A673 (cell line): ENCODE measurements at regions not wholly inside any gene's neighbourhood (a gene's known extent, or its start where the extent isn't known, plus 50 kb on each side); places are given as distances from the start of the nearest gene placed in this dataset.
"Not testable (repeated sequence)": the region's sequence is repeated elsewhere in the genome, so short reads cannot be mapped to it uniquely, and the experiment has no call there.

Experiments
- BruUV-seq: library from RNA; stranded (reverse); fragments of 400-500 nt; replicated peaks from 2 replicates; lab custom pipeline; 2021; lab: Mats Ljungman, UMichigan
- CTCF ChIA-PET: fragments of 300-600 bp; sonication (Branson Sonifier 250); formaldehyde crosslinking; loops from one replicate; lab custom pipeline; 2022; ENCODE audit warnings: antibody characterized with exemption; lab: Charles Lee
- POLR2A ChIA-PET: fragments of 300-600 bp; sonication (Branson Sonifier 250); formaldehyde crosslinking; loops from one replicate; lab custom pipeline; 2022; ENCODE audit warnings: antibody characterized with exemption; ENCODE audit not compliant: low non-redundant PET; lab: Charles Lee
- DNase-seq: peaks from one replicate; pipeline ENCODE4 v3.0.0-alpha.2; 2015; ENCODE audit warnings: low spot score
- H3K27ac ChIP-seq: fragments of 200-600 bp; sonication (generic); 2 replicates; pipeline ENCODE4 v1.5.1; 2016; ENCODE audit warnings: mixed run types, low read depth, mild to moderate bottlenecking, mixed read lengths, antibody characterized with exemption, low read length; ENCODE audit not compliant: poor library complexity, severe bottlenecking
- H3K27me3 ChIP-seq: fragments of 200-600 bp; sonication (generic); replicated peaks from 2 replicates; pipeline ENCODE4 v1.6.1; 2017; ENCODE audit warnings: mixed run types, low read depth, mild to moderate bottlenecking, mixed read lengths, antibody characterized with exemption, low read length; ENCODE audit not compliant: insufficient read depth, poor library complexity
- H3K36me3 ChIP-seq: fragments of 200-600 bp; sonication (generic); 2 replicates; pipeline ENCODE4 v1.6.1; 2016; ENCODE audit warnings: mixed run types, mild to moderate bottlenecking, mixed read lengths, antibody characterized with exemption, low read length; ENCODE audit not compliant: insufficient read depth, poor library complexity, severe bottlenecking
- H3K4me1 ChIP-seq: fragments of 200-600 bp; sonication (generic); 2 replicates; pipeline ENCODE4 v1.6.1; 2017; ENCODE audit warnings: mixed run types, mild to moderate bottlenecking, mixed read lengths, antibody characterized with exemption, low read length; ENCODE audit not compliant: insufficient read depth, poor library complexity, severe bottlenecking
- H3K4me3 ChIP-seq: fragments of 200-600 bp; sonication (generic); 2 replicates; pipeline ENCODE4 v1.5.1; 2016; ENCODE audit warnings: low read depth, mixed run types, mild to moderate bottlenecking, mixed read lengths, low read length; ENCODE audit not compliant: poor library complexity, severe bottlenecking
- H3K9me3 ChIP-seq: fragments of 200-600 bp; sonication (generic); 2 replicates; pipeline ENCODE4 v1.6.1; 2016; ENCODE audit warnings: mixed run types, low read depth, mild to moderate bottlenecking, mixed read lengths, antibody characterized with exemption, low read length; ENCODE audit not compliant: poor library complexity, severe bottlenecking
- CTCF ChIP-seq: fragments of 300-800, 200-600 bp; sonication (generic); conservative IDR thresholded peaks from 2 replicates; pipeline ENCODE4 v1.5.1; 2017; ENCODE audit warnings: low read depth, mild to moderate bottlenecking, antibody characterized with exemption, low read length, moderate library complexity, mixed read lengths
- EZH2 ChIP-seq: fragments of 200-600 bp; sonication (generic); IDR thresholded peaks from 2 replicates; pipeline ENCODE4 v1.6.1; 2017; ENCODE audit warnings: borderline replicate concordance, low read depth, mild to moderate bottlenecking, mixed read lengths, antibody characterized with exemption, low read length; ENCODE audit not compliant: poor library complexity, severe bottlenecking
- intact Hi-C: fragments of 100-400 bp; cut with micrococcal nuclease; formaldehyde crosslinking; loops from one replicate; pipeline ENCODE4 v1.10.0; 2022; ENCODE audit not compliant: unreplicated experiment

GRCh38 chr4:127268367-127268766, 364.4 kb upstream of the INTU start:
- POLR2A ChIA-PET: no interaction called here
- DNase-seq: no peak
- CTCF ChIA-PET: no interaction called here
- Histone ChIP-seq H3K4me1 (no peaks in the 10 kb centered on the region), H3K4me3 (no peak overlapping the region), H3K9me3 (no peaks in the 10 kb centered on the region), H3K27ac (no peak overlapping the region), H3K36me3 (no peaks in the 10 kb centered on the region), H3K27me3 (no peaks in the 10 kb centered on the region)
- intact Hi-C loops: no loop called here
- BruUV-seq: no TSS peak
- TF ChIP-seq EZH2 (no peak), CTCF (no peak)

DNA sequence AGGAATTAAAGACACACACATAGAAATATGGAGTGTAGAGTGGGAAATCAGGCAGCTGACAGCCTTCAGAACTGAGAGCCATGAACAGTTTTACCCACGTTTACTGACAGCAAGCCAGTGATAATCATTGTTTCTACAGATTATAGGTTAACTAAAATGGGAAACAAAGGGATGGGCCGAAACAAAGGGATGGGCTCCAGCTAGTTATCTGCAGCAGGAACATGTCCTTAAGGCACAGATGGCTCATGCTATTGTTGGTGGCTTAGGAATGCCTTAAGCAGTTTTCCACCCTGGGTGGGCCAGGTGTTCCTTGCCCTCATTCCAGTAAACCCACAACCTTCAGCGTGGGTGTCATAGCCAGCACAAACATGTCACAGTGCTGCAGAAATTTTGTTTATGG, 355.7 kb upstream of the INTU start:
- POLR2A ChIA-PET, intact Hi-C loops, H3K4me1 ChIP-seq, H3K27me3 ChIP-seq, H3K4me3 ChIP-seq, BruUV-seq, CTCF ChIA-PET, H3K36me3 ChIP-seq, DNase-seq, H3K9me3 ChIP-seq, H3K27ac ChIP-seq: not testable (repeated sequence)

GRCh38 chr4:127284236-127284635, 348.5 kb upstream of the INTU start:
- no peak for TF ChIP-seq EZH2
- no peak for TF ChIP-seq CTCF
- no peaks in the 10 kb centered on the region for H3K36me3 ChIP-seq
- no peaks in the 10 kb centered on the region for H3K27me3 ChIP-seq
- POLR2A ChIA-PET: no interaction called here
- DNase-seq: no peak
- no TSS peak for BruUV-seq
- no peak overlapping the region for H3K4me3 ChIP-seq
- H3K4me1 ChIP-seq: no peaks in the 10 kb centered on the region
- no peaks in the 10 kb centered on the region for H3K9me3 ChIP-seq
- H3K27ac ChIP-seq: no peak overlapping the region
- CTCF ChIA-PET: no interaction called here
- intact Hi-C loops: no loop called here

DNA sequence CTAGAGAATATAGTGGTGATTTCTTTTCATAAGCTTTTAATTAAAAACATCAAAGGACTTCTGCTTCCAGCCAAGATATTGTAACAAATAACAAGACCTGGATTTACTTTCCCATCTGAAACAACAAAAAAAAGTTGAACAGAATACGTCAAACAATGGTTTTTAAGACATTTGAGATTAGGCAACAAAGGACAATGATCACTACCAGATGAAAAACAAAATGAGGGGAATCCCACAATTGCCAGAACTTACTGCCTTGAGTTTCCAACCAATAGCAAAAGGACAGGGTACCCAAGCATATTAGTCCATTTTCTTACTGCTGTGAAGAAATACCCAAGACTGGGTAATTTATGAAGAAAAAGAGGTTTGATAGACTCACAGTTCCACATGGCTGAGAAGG, 341.4 kb upstream of the INTU start:
- CTCF ChIA-PET: interaction anchor here (0.6 kb wide), 1 partner anchor 22 kb away, joined by 4 read pairs; no protein-coding TSS in a partner anchor
- intact Hi-C loops: no loop called here
- DNase-seq: no peak
- POLR2A ChIA-PET: no interaction called here
- H3K4me1 ChIP-seq: no peaks in the 10 kb centered on the region
- no peaks in the 10 kb centered on the region for H3K27me3 ChIP-seq
- H3K27ac ChIP-seq: no peak overlapping the region
- H3K4me3 ChIP-seq: no peak overlapping the region
- no TSS peak for BruUV-seq
- no peaks in the 10 kb centered on the region for H3K36me3 ChIP-seq
- peaks cover 14% of the 10 kb centered on the region for H3K9me3 ChIP-seq
- no peak for TF ChIP-seq CTCF
- TF ChIP-seq EZH2: no peak
